Natural killer cell (primary cell): ENCODE measurements at regions not wholly inside any gene's neighbourhood (a gene's known extent, or its start where the extent isn't known, plus 50 kb on each side); places are given as distances from the start of the nearest gene placed in this dataset.

Experiments
- ATAC-seq, 3 donors: fragments of 150-1000 bp in 2 of 3; fragments of 200-7000 bp in 1 of 3; cut with Tn5 transposase; 1 replicate in 1 of 3; 2 replicates in 2 of 3; pipeline ENCODE4 v1.10.0; 2021; ENCODE audit warnings: mild to moderate bottlenecking in 2 of 3, moderate library complexity in 2 of 3
- DNase-seq, 2 donors: peaks; one replicate each; pipeline versions ENCODE4 v3.0.0 to v3.0.0-alpha.2; 2013 to 2021; ENCODE audit warnings: mixed read lengths in 1 of 2
- H3K27ac ChIP-seq: one replicate; pipeline ENCODE4 v1.5.1; 2013; ENCODE audit warnings: mild to moderate bottlenecking, low read length
- H3K27me3 ChIP-seq: one replicate; pipeline ENCODE4 v1.6.1; 2013; ENCODE audit warnings: low read length; ENCODE audit not compliant: control insufficient read depth, insufficient read depth
- H3K36me3 ChIP-seq: one replicate; pipeline ENCODE4 v1.6.1; 2013; ENCODE audit warnings: low read length; ENCODE audit not compliant: control insufficient read depth, insufficient read depth
- H3K4me1 ChIP-seq: one replicate; pipeline ENCODE4 v1.6.1; 2013; ENCODE audit warnings: low read length; ENCODE audit not compliant: control insufficient read depth, insufficient read depth
- H3K4me3 ChIP-seq: one replicate; pipeline ENCODE4 v1.5.1; 2013; ENCODE audit warnings: low read length
- H3K9me3 ChIP-seq: one replicate; pipeline ENCODE4 v1.6.1; 2013; ENCODE audit warnings: low read length; ENCODE audit not compliant: control insufficient read depth, insufficient read depth
- H3K27ac Mint-ChIP-seq, 2 donors: one replicate each; pipeline ENCODE4 v1.8.0; 2022; ENCODE audit warnings: mild to moderate bottlenecking in 2 of 2, mixed read lengths in 2 of 2, moderate library complexity in 1 of 2
- H3K27me3 Mint-ChIP-seq, 2 donors: one replicate each; pipeline ENCODE4 v1.8.0; 2022; ENCODE audit warnings: low read depth in 2 of 2, mixed read lengths in 2 of 2
- H3K36me3 Mint-ChIP-seq: one replicate; pipeline ENCODE4 v1.8.0; 2022; ENCODE audit warnings: mixed read lengths
- H3K4me1 Mint-ChIP-seq, 2 donors: one replicate each; pipeline ENCODE4 v1.8.0; 2022; ENCODE audit warnings: mixed read lengths in 2 of 2
- H3K4me3 Mint-ChIP-seq: one replicate; pipeline ENCODE4 v1.8.0; 2022; ENCODE audit warnings: mild to moderate bottlenecking, moderate library complexity, mixed read lengths
- H3K9me3 Mint-ChIP-seq, 2 donors: one replicate each; pipeline ENCODE4 v1.8.0; 2022; ENCODE audit warnings: mixed read lengths in 2 of 2
- CTCF ChIP-seq: fragments of 200-600 bp; IDR thresholded peaks from one replicate; pipeline ENCODE4 v1.8.0; 2022; ENCODE audit warnings: antibody characterized with exemption
- WGBS: methylation state at CpG from one replicate; pipeline ENCODE4 v1.1.7; 2013; ENCODE audit warnings: missing lambda C conversion rate; ENCODE audit not compliant: insufficient coverage; 5-methylcytosine and 5-hydroxymethylcytosine counted together
- intact Hi-C: fragments of 100-400 bp; cut with micrococcal nuclease; formaldehyde crosslinking; loops from one replicate; pipeline ENCODE4 v1.14.2; 2022

GRCh38 chr11:106379712-106380111 is 302.2 kb downstream of the AASDHPPT start:
- H3K27me3 Mint-ChIP-seq, result no peaks in the 10 kb centered on the region
- Histone ChIP-seq H3K4me1 (no peaks in the 10 kb centered on the region), H3K27ac (no peak overlapping the region), H3K36me3 (no peaks in the 10 kb centered on the region), H3K27me3 (no peaks in the 10 kb centered on the region), H3K4me3 (no peak overlapping the region), H3K9me3 (no peaks in the 10 kb centered on the region)
- intact Hi-C loops, result no loop called here
- no peak for ATAC-seq
- H3K27ac Mint-ChIP-seq, result no peak overlapping the region
- H3K4me3 Mint-ChIP-seq, result no peak overlapping the region
- 89% methylated on average over 1 of the region's 1 CpG for WGBS
- H3K9me3 Mint-ChIP-seq, result peaks cover 22 to 24% of the 10 kb centered on the region in 2 donors
- DNase-seq, result no peak
- H3K4me1 Mint-ChIP-seq, result no peaks in the 10 kb centered on the region
- TF ChIP-seq CTCF, result no peak
- peaks cover 7% of the 10 kb centered on the region for H3K36me3 Mint-ChIP-seq

GRCh38 chr11:106381895-106382294 is 304.4 kb downstream of the AASDHPPT start:
- no peak overlapping the region for H3K4me3 ChIP-seq
- WGBS, result 76% methylated on average over 2 of the region's 3 CpGs
- no peak for DNase-seq
- Mint-ChIP-seq H3K4me3 (no peak overlapping the region), H3K9me3 (peaks cover 19 to 24% of the 10 kb centered on the region in 2 donors), H3K4me1 (no peaks in the 10 kb centered on the region), H3K36me3 (peaks cover 7% of the 10 kb centered on the region), H3K27me3 (no peaks in the 10 kb centered on the region), H3K27ac (no peak overlapping the region)
- no peak for TF ChIP-seq CTCF
- no peaks in the 10 kb centered on the region for H3K36me3 ChIP-seq
- H3K27ac ChIP-seq, result no peak overlapping the region
- intact Hi-C loops, result no loop called here
- no peak for ATAC-seq
- no peaks in the 10 kb centered on the region for H3K9me3 ChIP-seq
- H3K4me1 ChIP-seq, result no peaks in the 10 kb centered on the region
- H3K27me3 ChIP-seq, result no peaks in the 10 kb centered on the region

GRCh38 chr11:106384429-106384828 is 307.0 kb downstream of the AASDHPPT start:
- DNase-seq, result no peak
- no peak for ATAC-seq
- Mint-ChIP-seq H3K4me1 (no peaks in the 10 kb centered on the region), H3K36me3 (peaks cover 7% of the 10 kb centered on the region), H3K27ac (no peak overlapping the region), H3K27me3 (no peaks in the 10 kb centered on the region), H3K4me3 (no peak overlapping the region), H3K9me3 (peaks cover 20 to 25% of the 10 kb centered on the region in 2 donors)
- Histone ChIP-seq H3K27ac (no peak overlapping the region), H3K27me3 (no peaks in the 10 kb centered on the region), H3K4me1 (no peaks in the 10 kb centered on the region), H3K36me3 (no peaks in the 10 kb centered on the region), H3K4me3 (no peak overlapping the region), H3K9me3 (no peaks in the 10 kb centered on the region)
- no peak for TF ChIP-seq CTCF
- 71% methylated on average over 2 of the region's 2 CpGs for WGBS
- intact Hi-C loops, result no loop called here

- Mint-ChIP-seq H3K4me1 (no peaks in the 10 kb centered on the region), H3K4me3 (no peak overlapping the region), H3K27ac (no peak overlapping the region), H3K36me3 (peaks cover 7% of the 10 kb centered on the region), H3K27me3 (no peaks in the 10 kb centered on the region), H3K9me3 (peaks cover 20 to 30% of the 10 kb centered on the region in 2 donors)
- DNase-seq, result no peak
- no peak for ATAC-seq
- no peaks in the 10 kb centered on the region for H3K9me3 ChIP-seq
- no peaks in the 10 kb centered on the region for H3K27me3 ChIP-seq
- H3K27ac ChIP-seq, result no peak overlapping the region
- H3K4me1 ChIP-seq, result no peaks in the 10 kb centered on the region
- no peak overlapping the region for H3K4me3 ChIP-seq
- WGBS, result 59% methylated on average over 2 of the region's 2 CpGs
- TF ChIP-seq CTCF, result no peak
- H3K36me3 ChIP-seq, result no peaks in the 10 kb centered on the region
- intact Hi-C loops, result no loop called here
Observed at GRCh38 chr11:106386519-106386918, 309.1 kb downstream of the AASDHPPT start.
